Smooth muscle cell (in vitro differentiated cells): ENCODE measurements at regions not wholly inside any gene's neighbourhood (a gene's known extent, or its start where the extent isn't known, plus 50 kb on each side); places are given as distances from the start of the nearest gene placed in this dataset.

Experiments
- DNase-seq: peaks from one replicate; lab custom pipeline; 2025; ENCODE audit not compliant: unreplicated experiment; lab: John Stamatoyannopoulos, UW
- H2AFZ ChIP-seq: fragments of 200-600 bp; sonication (generic); 2 replicates; pipeline ENCODE4 v1.6.0; 2016; ENCODE audit warnings: antibody characterized with exemption, low read depth, mild to moderate bottlenecking
- H3F3A ChIP-seq: fragments of 200-600 bp; sonication (generic); 2 replicates; pipeline ENCODE4 v1.6.0; 2017; ENCODE audit warnings: antibody characterized with exemption, low read depth
- H3K27ac ChIP-seq: fragments of 200-600 bp; sonication (generic); 2 replicates; pipeline ENCODE4 v1.5.1; 2016; ENCODE audit warnings: low read depth, mild to moderate bottlenecking
- H3K27me3 ChIP-seq: fragments of 200-600 bp; sonication (generic); 2 replicates; pipeline ENCODE4 v1.6.1; 2016; ENCODE audit warnings: low read depth, mild to moderate bottlenecking
- H3K36me3 ChIP-seq: fragments of 200-600 bp; sonication (generic); 2 replicates; pipeline ENCODE4 v1.5.1; 2016; ENCODE audit warnings: low read depth
- H3K4me1 ChIP-seq: fragments of 200-600 bp; sonication (generic); 2 replicates; pipeline ENCODE4 v1.5.1; 2016; ENCODE audit warnings: low read depth
- H3K4me2 ChIP-seq: fragments of 200-600 bp; sonication (generic); 2 replicates; pipeline ENCODE4 v1.6.0; 2016; ENCODE audit warnings: mild to moderate bottlenecking
- H3K4me3 ChIP-seq: fragments of 200-600 bp; sonication (generic); 2 replicates; pipeline ENCODE4 v1.5.1; 2016; ENCODE audit warnings: mild to moderate bottlenecking
- H3K79me2 ChIP-seq: fragments of 200-600 bp; sonication (generic); 2 replicates; pipeline ENCODE4 v1.6.0; 2016; ENCODE audit warnings: low read depth, mild to moderate bottlenecking
- H3K9ac ChIP-seq: fragments of 200-600 bp; sonication (generic); 2 replicates; pipeline ENCODE4 v1.6.0; 2016; ENCODE audit warnings: low read depth
- H3K9me3 ChIP-seq: fragments of 200-600 bp; sonication (generic); replicated peaks from 2 replicates; pipeline ENCODE4 v1.5.1; 2016; ENCODE audit warnings: low read depth
- H4K20me1 ChIP-seq: fragments of 200-600 bp; sonication (generic); 2 replicates; pipeline ENCODE4 v1.6.0; 2016; ENCODE audit warnings: low read depth
- WGBS: methylation state at CpG from one replicate; pipeline ENCODE4 v1.1.7; 2016; ENCODE audit warnings: low lambda C conversion rate; 5-methylcytosine and 5-hydroxymethylcytosine counted together
- TF ChIP-seq, protein P1 (sequence below): fragments of 200-600 bp; sonication (generic); IDR thresholded peaks from 2 replicates; pipeline ENCODE4 v1.5.1; 2017; ENCODE audit warnings: borderline replicate concordance, mild to moderate bottlenecking, antibody characterized with exemption; ENCODE audit not compliant: insufficient read depth, poor library complexity, severe bottlenecking

DNA sequence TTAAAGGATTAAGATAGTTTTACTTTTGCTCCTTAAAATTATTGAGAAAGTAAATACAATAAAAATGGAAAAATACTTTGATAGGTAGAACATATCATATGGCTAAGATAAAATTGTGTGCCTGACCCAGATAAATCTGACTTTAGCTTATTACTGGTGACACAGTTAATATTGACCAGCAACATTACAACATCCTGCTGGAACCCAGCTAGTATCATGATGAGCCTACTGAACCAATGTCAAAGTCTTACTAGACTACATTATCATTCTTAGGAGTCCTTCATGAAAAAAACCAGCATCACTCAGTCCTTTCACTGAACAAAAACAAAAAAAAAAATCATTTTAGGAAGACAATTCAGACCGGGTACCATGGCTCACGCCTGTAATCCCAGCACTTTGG, 164.8 kb upstream of the CDK1 start:
- H3K27me3 ChIP-seq: no peaks in the 10 kb centered on the region
- TF ChIP-seq, protein P1, sequence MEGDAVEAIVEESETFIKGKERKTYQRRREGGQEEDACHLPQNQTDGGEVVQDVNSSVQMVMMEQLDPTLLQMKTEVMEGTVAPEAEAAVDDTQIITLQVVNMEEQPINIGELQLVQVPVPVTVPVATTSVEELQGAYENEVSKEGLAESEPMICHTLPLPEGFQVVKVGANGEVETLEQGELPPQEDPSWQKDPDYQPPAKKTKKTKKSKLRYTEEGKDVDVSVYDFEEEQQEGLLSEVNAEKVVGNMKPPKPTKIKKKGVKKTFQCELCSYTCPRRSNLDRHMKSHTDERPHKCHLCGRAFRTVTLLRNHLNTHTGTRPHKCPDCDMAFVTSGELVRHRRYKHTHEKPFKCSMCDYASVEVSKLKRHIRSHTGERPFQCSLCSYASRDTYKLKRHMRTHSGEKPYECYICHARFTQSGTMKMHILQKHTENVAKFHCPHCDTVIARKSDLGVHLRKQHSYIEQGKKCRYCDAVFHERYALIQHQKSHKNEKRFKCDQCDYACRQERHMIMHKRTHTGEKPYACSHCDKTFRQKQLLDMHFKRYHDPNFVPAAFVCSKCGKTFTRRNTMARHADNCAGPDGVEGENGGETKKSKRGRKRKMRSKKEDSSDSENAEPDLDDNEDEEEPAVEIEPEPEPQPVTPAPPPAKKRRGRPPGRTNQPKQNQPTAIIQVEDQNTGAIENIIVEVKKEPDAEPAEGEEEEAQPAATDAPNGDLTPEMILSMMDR: no peak

DNA sequence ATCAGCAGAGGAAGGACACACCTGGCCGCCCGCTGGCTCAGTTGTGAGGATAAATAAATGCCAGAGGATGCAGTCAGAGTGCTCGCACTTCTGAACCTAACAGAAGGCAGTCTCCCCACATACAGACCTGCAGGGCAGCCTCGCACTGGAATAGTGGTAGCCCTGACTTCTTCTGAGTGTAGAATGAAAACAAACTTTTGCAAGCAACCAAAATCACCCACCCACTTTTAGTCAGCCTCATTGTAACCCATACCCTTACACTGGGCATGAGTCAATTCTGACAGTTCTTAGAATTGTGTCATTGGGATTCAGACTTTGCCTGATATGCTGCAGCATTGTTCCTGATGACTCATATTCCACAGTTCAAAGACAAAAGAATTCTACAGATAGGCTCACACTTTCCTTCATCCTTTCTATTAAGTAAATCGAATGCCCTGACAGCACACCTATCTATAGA, 167.0 kb upstream of the CDK1 start:
- 68% methylated on average over 5 of the region's 5 CpGs for WGBS

More for the DNA sequence above, 164.8 kb upstream of the CDK1 start:
- H3K4me2 ChIP-seq: no peak overlapping the region
- no peak overlapping the region for H3K27ac ChIP-seq
- no peak overlapping the region for H2AFZ ChIP-seq
- no peaks in the 10 kb centered on the region for H3K79me2 ChIP-seq
- DNase-seq: no peak
- H3K4me3 ChIP-seq: no peak overlapping the region
- H3K9ac ChIP-seq: no peak overlapping the region
- H3K4me1 ChIP-seq: no peaks in the 10 kb centered on the region
- H3F3A ChIP-seq: no peaks in the 10 kb centered on the region
- WGBS: 100% methylated on average over 2 of the region's 2 CpGs
- H3K9me3 ChIP-seq: no peaks in the 10 kb centered on the region
- no peaks in the 10 kb centered on the region for H3K36me3 ChIP-seq
- no peaks in the 10 kb centered on the region for H4K20me1 ChIP-seq

DNA sequence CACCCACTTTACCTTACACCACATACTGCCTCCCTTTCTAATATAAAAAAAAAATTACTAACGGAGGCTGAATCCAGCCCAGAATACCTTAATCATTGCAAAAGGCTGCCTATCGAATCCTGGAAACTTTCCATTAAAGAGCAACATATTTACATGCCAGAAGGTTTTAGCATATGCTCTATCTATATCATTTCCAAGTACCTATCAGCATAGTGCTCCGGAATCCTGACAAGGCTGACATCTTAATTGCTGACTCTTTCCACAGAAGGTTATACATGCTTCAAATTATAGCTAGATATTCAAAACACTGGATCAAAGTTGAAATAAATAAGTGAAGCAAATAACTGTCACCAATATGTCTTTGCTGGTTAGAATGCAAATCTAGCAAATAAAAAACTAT, 170.9 kb upstream of the CDK1 start:
- TF ChIP-seq, protein P1: no peak
- no peaks in the 10 kb centered on the region for H3K27me3 ChIP-seq
- H3K79me2 ChIP-seq: no peaks in the 10 kb centered on the region
- no peaks in the 10 kb centered on the region for H3K4me1 ChIP-seq
- H2AFZ ChIP-seq: no peak overlapping the region
- DNase-seq: no peak
- H3K4me3 ChIP-seq: no peak overlapping the region
- H4K20me1 ChIP-seq: no peaks in the 10 kb centered on the region
- H3F3A ChIP-seq: no peaks in the 10 kb centered on the region
- peak overlapping the region; percentile 73 for H3K27ac ChIP-seq
- no peaks in the 10 kb centered on the region for H3K9me3 ChIP-seq
- 88% methylated on average over 3 of the region's 3 CpGs for WGBS
- no peak overlapping the region for H3K4me2 ChIP-seq
- no peak overlapping the region for H3K9ac ChIP-seq
- H3K36me3 ChIP-seq: no peaks in the 10 kb centered on the region

More for the DNA sequence above, 167.0 kb upstream of the CDK1 start:
- H4K20me1 ChIP-seq: no peaks in the 10 kb centered on the region
- peak overlapping the region; percentile 27 for H3K4me2 ChIP-seq
- TF ChIP-seq, protein P1: no peak
- H3K79me2 ChIP-seq: no peaks in the 10 kb centered on the region
- no peaks in the 10 kb centered on the region for H3K36me3 ChIP-seq
- no peaks in the 10 kb centered on the region for H3K4me1 ChIP-seq
- no peak overlapping the region for H3K4me3 ChIP-seq
- no peaks in the 10 kb centered on the region for H3K9me3 ChIP-seq
- peak overlapping the region; percentile 39 for H3K27ac ChIP-seq
- DNase-seq: no peak
- no peak overlapping the region for H2AFZ ChIP-seq
- no peaks in the 10 kb centered on the region for H3F3A ChIP-seq
- H3K9ac ChIP-seq: no peak overlapping the region
- H3K27me3 ChIP-seq: no peaks in the 10 kb centered on the region

DNA sequence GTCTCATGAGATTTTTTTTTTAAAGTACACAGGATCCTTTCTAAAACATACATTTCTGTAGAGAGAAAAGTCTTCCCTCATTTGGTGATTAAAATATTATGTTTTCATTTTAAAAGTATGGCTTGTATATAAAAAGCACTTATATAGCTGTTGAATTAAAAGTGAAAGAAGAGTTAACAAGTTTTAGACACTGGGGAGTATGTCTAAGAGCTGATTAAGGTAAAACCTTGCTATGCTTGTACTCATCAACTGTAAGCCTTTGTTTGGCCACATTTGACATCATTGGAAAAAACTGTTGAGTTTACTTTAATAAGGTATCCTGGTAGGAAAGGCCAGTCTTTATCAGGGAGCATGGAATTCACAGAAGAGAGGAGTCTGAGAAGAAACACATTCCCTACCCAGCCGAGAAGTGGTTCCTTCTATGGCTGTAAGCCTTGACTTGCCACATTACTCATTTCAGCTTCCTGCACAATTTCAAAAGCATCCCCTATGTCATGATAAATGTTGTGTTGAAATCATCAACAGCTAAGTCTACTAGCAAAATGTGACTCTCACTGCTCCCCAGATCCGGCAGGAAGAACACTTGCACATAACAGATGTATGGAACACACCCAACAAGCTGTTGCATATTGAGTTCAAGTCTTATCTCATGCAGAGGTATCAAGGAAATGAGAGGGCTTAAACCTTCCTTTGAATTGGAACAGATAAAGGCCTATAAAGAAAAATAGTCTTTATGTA, 171.8 kb upstream of the CDK1 start:
- WGBS: 11% methylated on average over 2 of the region's 2 CpGs
- Histone ChIP-seq H3K36me3 (no peaks in the 10 kb centered on the region), H3K9ac (peak overlapping the region; percentile 32), H2AFZ (no peak overlapping the region), H3K4me2 (peak overlapping the region; percentile 53), H3K9me3 (no peaks in the 10 kb centered on the region), H3K27ac (peak overlapping the region; percentile 73), H3F3A (no peaks in the 10 kb centered on the region), H3K4me1 (no peaks in the 10 kb centered on the region), H3K79me2 (no peaks in the 10 kb centered on the region), H3K27me3 (no peaks in the 10 kb centered on the region), H4K20me1 (no peaks in the 10 kb centered on the region), H3K4me3 (no peak overlapping the region)
- TF ChIP-seq, protein P1: no peak
- no peak for DNase-seq
